Islet precursor cell (in vitro differentiated cells): ENCODE measurements at regions not wholly inside any gene's neighbourhood (a gene's known extent, or its start where the extent isn't known, plus 50 kb on each side); places are given as distances from the start of the nearest gene placed in this dataset.

Source experiments
- DNase-seq: peaks from one replicate; pipeline ENCODE4 v3.0.0-alpha.2; 2018

- DNase-seq, result no peak
Measured at GRCh38 chr1:47577303-47578025, 139.6 kb downstream of the FOXD2 start.

DNA sequence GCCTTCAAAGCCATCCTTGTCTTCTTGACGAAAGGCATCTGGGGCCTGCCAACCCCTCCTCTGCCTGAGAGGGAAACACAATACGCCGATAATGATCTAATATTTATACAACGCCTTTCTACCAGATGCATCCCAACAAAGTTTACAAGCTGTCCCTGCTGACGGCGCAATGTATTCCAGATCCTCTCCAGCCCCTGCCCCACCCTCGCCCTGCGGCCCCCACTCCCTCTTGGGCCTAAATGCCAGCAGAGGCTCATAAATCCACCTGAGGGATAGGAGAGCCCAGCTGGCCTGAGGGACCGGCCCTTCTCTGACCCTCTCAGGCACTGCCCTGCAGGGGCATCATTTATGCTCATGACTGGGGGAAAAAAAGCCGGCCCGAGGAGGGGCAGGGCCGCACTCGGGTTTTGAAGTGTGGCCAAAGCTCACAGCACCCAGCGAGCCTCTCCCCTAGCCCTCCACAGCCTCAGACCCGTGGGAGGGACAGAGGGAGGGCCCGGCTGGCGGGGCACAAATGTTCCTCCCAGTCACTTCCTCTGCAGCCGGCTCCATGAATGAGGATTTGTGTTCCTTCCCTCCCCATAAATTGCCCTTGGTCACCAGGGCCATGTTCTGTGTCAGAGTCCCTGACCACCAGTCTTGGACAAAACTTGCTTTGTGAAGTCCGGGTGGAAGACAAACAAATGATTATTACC lies 140.3 kb downstream of the FOXD2 start:
- DNase-seq, result peak; percentile 97

GRCh38 chr1:47578721-47579419 lies 141.0 kb downstream of the FOXD2 start:
- peak; percentile 51 for DNase-seq

GRCh38 chr1:47579809-47580208 lies 142.0 kb downstream of the FOXD2 start:
- DNase-seq, result no peak

GRCh38 chr1:47580451-47580995 lies 142.7 kb downstream of the FOXD2 start:
- DNase-seq, result peak; percentile 58

DNA sequence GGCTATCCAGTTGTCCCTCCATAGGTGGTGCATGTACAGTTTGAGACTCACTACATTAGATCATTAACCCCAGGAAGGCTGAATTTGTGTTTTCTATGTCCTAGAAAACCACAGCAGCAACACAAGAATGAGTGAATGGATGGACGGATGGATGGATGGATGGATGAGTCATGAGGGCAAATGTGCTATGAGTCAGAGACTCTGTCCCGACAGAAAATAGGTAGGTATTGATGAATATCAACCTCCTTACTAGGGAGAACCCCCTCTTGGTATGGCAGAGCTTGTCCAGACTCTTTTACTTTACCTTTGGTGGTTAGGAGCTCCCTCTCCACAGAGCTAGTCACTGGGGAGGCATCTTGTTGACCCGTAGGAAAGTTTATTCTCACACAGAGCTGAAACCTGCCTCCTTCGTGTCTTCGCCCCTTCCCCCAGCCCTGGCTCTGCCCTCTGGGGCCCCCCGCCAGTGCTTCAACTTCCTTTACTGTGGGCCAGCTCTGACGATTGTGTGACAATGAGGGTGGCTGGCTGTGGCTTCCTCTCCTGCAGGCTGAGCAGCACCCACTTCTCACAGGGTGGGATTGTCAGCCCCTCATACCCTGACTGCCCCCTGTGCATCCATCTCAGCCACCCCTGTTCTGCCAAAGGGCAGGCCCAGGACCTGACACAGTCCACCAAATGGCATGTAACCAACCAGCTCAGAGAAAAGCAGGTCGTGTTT lies 145.2 kb downstream of the FOXD2 start:
- peak; percentile 84 for DNase-seq

GRCh38 chr1:47584249-47584648 lies 146.4 kb downstream of the FOXD2 start:
- DNase-seq, result peak; percentile 33

- DNase-seq, result peak; percentile 57
Measured at GRCh38 chr1:47585141-47585902, 147.5 kb downstream of the FOXD2 start.

DNA sequence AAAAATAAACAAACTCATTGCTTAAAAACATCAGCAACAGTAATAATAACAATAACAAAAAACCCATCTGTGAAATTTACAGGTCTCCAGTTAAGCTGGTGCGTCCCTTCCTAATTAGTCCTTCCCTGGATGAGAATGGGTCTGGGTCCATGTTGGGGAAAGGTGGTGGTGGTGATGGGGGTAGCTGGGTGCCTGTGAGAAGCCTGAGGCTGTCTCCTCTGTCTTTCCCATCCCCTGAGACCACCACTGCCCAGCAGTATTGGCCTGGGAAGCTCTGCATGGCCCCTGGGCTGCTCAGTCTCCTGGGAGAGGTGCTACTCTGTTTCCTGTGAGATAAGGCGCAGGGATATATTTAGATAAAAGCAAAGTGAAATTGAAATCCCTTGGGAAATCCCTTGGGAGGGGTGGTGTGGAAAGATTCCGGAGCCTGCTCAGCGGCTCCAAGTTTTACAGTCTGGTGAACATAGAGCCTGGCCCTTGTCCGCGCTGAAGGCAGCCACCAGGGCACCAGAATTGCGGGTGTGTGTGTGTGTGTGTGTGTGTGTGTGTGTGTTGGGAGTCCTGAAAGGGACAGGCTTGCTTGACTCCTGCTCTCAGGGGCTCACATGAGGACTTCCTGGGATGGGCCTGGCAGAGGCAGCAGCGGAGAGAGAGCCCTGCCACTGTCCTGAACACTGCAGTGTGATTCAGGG lies 150.2 kb downstream of the FOXD2 start:
- DNase-seq, result peak; percentile 70

GRCh38 chr1:47590523-47591225 lies 152.8 kb downstream of the FOXD2 start:
- DNase-seq, result peak; percentile 54

DNA sequence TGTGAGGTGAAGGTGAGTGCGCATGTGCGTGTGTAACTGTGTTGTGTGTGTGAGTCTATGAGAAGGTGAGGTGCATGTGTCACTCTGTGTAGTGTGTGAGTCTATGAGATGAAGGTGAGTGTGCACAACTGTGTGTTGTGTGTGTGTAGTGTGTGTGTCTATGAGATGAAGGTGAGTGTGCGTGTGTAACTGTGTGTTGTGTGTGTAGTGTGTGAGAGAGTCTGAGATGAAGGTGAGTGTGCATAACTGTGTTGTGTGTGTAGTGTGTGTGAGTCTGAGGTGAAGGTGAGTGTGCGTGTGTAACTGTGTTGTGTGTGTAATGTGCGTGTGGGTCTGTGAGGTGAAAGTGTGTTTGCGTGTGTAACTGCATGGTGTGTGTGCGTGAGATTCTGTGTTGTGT lies 154.0 kb downstream of the FOXD2 start:
- DNase-seq, result no peak

DNA sequence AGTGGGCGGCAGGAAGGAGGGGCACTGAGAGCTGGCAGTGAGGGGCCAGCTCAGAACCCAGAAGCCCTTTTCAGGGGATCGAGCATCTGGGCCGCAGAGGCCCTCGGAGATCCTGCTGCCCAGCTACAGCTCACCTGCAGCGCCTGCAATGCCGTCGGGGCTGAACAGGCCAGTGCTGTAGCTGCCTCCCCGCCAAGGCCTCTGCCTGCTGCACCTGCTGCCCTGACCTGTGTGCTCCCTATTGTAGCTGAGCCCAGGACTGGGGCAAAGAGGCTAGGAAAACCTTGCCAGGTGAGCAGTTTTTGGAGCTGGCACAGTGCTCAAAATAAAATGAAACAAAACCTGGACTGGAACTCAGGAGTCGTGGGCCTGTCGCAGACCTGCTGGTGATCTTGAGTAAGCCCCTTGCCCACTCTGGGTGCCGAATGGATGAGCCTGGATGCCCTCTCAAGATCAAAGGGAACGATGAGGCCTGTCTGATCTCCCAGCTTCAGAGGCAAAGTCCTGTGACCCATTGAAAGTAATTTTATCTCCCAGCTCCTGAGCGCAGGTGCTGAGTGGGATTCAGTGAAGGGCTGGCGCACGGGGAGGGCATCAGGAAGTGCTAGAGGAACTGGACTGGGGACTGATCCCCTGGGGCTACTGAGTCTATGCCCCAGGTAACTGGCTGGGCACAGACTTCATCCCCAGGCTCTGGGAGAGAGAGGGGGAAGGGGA lies 154.6 kb downstream of the FOXD2 start:
- peak; percentile 45 for DNase-seq

GRCh38 chr1:47593013-47593568 lies 155.2 kb downstream of the FOXD2 start:
- peak; percentile 65 for DNase-seq

- no peak for DNase-seq
Measured at GRCh38 chr1:47593598-47594285, 155.9 kb downstream of the FOXD2 start.

- DNase-seq, result no peak
Measured at GRCh38 chr1:47594627-47595026, 156.8 kb downstream of the FOXD2 start.

DNA sequence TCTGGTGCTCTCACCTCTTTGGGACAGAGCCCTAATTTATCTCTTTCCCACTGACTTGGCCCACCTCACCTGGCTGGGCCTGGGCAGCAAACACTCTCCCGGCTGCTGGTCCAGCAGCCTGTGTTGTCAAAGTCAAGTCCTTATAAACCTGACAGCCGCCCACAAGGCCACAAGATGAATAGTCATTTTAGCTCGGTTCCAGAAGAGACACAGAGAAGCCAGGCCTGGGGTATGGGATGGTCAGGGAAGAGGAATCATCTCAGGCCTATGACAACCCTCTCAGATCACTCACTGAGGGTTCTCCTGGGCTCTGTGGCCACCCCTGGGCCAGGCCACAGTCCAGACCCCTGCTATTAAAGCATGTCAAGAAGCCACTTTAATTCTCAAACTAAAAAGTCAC lies 158.5 kb downstream of the FOXD2 start:
- peak; percentile 19 for DNase-seq

DNA sequence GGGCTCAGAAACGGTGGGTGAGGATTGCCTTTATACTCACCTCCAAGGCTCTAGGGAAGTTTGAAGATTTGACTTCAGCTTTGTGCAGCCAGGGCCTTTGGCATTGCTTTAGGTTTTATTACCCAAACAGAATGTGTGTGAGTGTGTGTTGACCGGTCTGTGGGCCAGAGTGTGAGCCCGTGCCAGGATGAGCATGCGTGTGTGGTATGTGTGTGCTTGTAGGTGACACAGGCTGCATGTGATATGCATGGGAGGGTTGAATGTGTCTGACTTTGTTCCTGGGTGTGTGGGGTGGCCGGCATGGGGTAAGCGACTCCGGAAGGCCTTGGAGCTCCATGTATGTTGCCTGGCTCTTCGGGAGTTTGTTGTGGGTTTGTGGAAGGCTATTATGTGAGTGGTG lies 160.5 kb downstream of the FOXD2 start:
- DNase-seq, result peak; percentile 44

- DNase-seq, result no peak
Measured at GRCh38 chr1:47599777-47600176, 161.9 kb downstream of the FOXD2 start.

DNA sequence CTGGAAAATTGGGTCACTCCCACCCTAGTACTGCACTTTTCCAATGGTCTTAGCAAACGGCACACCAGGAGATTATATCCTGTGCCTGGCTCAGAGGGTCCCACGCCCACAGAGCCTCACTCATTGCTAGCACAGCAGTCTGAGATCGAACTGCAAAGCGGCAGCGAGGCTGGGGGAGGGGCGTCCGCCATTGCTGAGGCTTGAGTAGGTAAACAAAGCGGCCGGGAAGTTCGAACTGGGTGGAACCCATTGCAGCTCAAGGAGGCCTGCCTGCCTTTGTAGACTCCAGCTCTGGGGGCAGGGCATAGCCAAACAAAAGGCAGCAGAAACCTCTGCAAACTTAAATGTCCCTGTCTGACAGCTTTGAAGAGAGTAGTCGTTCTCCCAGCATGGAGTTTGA lies 164.6 kb downstream of the FOXD2 start:
- DNase-seq, result peak; percentile 4
